GM19438 (cell line): ENCODE measurements at regions not wholly inside any gene's neighbourhood (a gene's known extent, or its start where the extent isn't known, plus 50 kb on each side); places are given as distances from the start of the nearest gene placed in this dataset.

Experiments
- ATAC-seq: cut with Tn5 transposase; IDR thresholded peaks from one replicate; pipeline ENCODE4 v1.9.1; 2021; ENCODE audit warnings: low read depth; ENCODE audit not compliant: unreplicated experiment

- no peak for ATAC-seq
These were observed 191.0 kb upstream of the PLPP4 start for GRCh38 chr10:120266022-120266421.

DNA sequence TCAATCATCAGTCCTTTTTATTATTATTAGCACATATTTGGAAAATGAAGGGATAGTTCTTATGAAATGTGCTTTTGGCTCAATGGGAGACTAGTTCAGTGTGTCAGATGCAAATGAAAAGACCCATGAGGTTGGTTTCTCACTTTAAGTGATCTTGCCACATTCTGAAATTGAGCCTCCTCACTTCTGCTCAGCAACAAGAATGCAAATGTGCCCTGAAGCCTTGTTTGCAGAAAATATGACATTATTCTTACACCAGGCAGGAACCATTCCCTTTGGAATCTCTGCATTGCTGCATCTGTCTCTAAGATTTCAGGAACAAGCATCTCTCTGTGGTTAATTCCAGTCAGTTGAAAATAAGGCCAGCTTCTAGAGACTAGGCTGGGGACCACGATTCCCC, 186.1 kb upstream of the PLPP4 start:
- ATAC-seq: no peak

GRCh38 chr10:120271696-120272095, 185.3 kb upstream of the PLPP4 start:
- ATAC-seq: no peak

GRCh38 chr10:120272350-120272749, 184.7 kb upstream of the PLPP4 start:
- ATAC-seq: no peak

GRCh38 chr10:120278069-120278468, 179.0 kb upstream of the PLPP4 start:
- ATAC-seq: no peak

DNA sequence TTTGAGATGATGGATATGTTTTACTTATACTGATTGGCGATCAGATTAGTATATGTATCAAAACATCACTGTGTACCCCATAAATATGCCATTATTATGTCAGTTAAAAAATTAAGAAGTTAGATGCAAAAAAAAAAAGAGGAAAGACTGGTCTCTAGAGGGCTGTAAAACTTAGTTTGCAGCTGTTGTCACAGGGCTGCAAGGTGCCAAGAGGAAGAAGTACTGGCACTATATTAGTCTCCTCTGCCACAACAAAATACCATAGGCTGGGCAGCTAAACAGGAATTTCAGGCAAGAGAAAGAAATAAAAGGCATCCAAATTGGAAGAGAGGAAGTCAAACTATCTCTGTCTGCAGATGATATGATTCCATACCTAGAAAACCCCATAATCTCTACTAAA, 177.8 kb upstream of the PLPP4 start:
- no peak for ATAC-seq

DNA sequence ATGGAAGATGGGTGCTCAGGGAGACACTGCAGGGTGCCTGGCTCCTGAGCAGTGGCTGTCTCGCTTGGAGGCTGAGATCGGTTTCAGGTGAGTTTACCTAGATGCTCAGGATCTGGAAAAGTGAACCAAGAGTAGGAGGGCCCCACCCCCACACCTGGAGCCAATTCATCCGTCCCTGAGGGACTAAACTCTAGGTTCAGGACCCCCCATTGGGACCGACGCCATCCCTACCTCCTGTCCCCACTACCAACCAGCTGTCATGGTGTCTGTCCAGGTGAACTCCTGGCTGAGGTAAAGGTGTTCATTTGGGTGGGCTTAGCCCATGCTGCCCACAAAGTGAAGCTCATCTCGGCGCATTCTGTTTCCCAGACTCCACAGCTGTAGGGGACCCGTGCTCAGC, 174.6 kb upstream of the PLPP4 start:
- ATAC-seq: no peak

DNA sequence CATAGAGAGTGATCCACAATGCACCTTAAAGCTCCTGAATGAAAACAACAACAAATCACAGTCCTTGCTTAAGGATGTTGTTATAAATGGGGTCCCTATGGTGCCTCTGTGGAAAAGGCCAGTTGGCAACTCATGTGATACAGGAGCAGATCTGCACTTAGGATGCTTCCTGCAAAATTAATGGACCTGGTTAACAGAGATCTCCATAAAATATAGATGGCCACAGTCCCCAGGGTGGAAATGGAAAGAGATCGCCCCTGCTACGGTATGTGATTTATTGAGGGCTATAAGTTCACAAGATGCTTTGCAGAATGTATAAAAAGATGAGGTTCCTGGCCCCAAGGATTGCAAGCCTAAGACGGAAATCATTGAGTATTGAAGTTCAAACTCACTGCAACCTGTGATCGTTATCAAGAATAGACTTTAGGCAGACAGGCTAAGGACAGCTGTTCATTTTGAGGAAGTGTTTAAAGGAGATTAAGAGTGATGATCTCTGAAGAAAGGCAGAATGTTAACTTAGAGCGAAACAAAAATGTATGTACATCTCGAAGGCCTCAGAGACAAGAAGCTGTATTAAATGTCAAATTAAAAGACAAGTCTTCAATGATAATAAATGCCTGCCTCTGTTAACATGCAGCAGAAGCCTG, 174.1 kb upstream of the PLPP4 start:
- no peak for ATAC-seq

- no peak for ATAC-seq
These were observed 171.6 kb upstream of the PLPP4 start for GRCh38 chr10:120285408-120285807.

DNA sequence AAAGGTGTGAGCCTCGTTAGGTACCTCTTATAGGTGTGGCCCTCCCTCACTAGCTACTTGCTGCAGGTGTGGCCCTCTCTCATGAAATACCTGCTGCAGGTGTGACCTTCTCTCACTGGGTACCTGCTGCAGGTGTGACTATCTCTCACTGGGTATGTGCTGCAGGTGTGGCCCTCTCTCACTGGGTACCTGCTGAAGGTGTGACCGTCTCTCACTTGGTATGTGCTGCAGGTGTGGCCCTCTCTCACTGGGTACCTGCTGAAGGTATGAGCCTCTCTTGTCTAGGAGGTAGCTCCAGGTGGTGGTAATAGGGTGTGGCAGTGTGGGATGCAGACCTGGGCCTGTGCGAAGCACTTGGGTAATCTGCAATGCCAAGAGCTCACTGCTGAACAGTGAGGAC, 170.7 kb upstream of the PLPP4 start:
- no peak for ATAC-seq

GRCh38 chr10:120300513-120300912, 156.5 kb upstream of the PLPP4 start:
- no peak for ATAC-seq

DNA sequence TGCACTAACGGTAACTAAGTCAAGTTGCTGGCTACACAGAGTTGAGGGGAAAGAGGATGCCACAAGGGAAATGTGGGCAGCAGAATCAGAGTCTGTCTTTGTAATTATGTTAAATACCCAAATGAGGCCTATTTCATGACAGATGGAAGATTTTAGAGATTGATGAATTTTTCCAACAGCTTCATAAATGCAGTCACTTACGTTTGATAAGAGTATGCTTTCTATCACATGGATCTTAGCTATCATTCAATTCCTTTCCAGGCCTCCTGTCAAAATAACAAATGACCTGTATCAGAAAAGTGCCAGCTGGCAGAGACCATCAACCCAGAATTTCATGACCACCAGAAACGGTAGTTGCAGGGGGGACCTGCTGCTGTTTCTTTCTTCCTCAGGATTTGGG, 148.4 kb upstream of the PLPP4 start:
- ATAC-seq: no peak

- no peak for ATAC-seq
These were observed 143.3 kb upstream of the PLPP4 start for GRCh38 chr10:120313715-120314114.

GRCh38 chr10:120314442-120314841, 142.6 kb upstream of the PLPP4 start:
- ATAC-seq: no peak

DNA sequence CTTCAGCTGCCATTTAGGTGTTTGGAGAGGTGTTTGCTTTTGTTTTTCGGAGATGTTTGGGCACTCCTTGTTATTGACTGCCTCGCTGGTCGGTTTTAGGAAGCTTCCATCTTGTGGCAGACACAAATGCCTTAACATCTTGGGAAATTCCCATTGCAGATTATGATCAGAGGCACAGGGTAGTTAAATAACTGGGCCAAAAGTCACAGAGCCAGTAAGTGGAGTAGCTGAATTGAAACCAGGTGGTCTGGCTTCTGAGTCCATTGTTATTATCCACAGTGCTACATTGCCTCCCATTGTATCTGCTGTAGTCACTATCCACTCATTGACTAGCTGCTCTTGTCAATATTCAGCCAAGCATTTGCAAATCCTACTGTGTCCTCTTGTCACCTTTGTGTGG, 138.2 kb upstream of the PLPP4 start:
- ATAC-seq: no peak

- ATAC-seq: no peak
These were observed 129.4 kb upstream of the PLPP4 start for GRCh38 chr10:120327675-120328074.

DNA sequence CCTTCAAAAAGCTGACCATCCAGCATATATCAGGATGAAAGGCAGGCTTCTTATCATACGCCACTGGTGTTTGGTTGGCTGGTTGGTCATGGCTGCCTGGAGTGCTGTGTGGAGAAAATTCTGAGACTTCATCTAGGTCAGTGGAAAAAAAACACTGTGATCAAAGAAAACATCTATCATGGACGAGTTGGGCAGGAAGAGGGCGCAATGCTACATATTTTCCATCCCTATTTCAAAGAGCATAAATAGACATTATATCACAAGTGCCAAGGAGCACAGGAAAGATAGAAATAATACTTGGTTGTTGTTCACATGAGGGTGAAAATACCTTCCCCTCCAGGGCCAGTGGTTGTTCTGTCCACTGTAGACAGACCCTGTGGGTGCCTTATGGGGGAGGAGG, 128.4 kb upstream of the PLPP4 start:
- no peak for ATAC-seq

DNA sequence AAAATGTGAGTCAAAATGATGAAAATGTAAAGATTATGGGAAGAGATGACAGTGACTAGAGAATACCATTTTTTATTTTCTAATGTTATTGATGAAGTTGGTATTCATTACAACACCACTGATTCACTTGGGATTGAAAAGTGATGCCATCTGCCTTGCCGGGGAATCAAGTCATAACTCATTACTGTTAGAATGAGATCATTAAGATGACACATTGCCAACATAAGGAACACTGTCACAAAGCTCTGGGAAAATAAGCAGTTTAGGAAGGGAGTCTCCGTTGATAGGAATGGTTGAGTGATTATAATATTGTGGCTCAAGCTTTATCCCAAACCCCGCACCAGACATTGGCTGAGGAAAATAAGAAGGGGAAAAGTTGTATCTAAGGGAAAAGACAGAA, 121.5 kb upstream of the PLPP4 start:
- ATAC-seq: no peak

- no peak for ATAC-seq
These were observed 120.6 kb upstream of the PLPP4 start for GRCh38 chr10:120336306-120336910.

DNA sequence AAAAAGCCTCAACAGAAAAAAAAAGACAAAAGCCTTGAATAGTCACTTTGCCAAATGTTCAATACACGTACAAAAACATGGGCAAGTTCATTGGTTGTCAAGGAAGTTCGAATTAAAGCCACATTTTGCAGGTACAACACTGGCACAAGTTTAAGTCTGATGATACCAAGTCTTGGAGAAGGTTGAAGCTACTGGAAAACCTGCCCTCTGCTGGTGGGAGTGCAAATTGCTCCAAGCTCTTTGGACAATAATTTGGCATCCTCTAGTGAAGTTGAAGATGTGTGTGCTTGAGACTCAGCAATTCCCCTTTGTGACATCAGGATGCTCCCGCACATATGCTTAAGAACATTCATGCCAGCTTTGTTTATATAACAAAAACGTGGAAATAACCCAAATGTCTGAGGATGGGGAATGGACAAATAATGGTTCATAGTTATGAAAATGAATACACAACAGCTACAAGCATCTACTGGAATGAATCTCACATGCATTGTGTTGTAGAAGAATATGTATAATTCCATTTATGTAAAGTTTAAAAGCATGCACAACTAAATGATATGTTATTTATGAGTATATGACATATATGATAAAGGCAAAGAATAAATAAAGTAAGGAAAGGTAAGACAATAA, 120.0 kb upstream of the PLPP4 start:
- no peak for ATAC-seq

DNA sequence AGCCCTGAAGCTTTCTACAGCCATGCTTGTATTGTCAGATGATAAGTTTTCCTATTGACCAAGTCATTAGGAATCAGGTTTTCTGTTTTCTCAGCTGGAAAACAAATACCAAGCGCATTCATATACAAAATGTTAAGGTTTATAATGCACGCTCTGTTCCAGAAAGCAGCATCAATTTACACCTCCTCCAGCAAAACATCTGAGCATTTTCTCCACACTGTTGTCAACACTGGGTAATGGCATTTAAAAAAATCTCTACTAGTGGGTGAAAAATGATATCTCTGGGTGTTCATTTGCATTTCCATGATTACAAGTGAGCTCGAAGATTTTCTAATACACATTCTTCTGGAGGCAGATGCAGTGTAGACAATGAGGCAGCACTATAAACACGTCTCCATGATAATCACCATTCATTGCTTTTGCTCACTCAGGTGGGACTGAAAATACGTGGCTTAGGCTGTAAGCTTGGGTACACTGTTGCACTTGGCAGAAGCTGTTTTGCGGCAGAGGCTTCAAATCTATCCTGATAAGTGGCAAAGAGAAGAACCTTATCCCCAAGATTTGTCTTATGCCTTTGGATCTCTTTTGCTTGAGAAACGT, 114.8 kb upstream of the PLPP4 start:
- no peak for ATAC-seq

DNA sequence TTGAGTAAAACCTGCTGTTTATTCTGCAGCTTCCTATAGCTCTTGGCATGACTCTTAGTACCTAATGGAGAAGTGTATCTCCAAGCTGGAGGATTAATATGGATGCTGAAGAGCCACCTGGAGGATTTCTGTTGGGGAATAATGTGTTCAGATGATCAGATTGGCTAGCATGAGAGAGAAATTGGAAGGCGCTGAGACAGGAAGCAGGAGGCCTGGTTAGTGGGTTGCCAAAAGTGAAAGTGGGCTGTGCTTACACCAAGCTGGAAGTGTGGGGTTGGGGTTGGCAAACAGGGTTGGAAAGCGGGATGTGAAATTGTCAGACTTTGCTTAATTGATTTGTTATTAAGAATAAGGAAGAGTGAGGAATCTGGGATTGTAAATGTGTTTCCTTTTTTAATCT, 111.8 kb upstream of the PLPP4 start:
- no peak for ATAC-seq
